ENCODE measurements at regions not wholly inside any gene's neighbourhood (a gene's known extent, or its start where the extent isn't known, plus 50 kb on each side); places are given as distances from the start of the nearest gene placed in this dataset.

DNA sequence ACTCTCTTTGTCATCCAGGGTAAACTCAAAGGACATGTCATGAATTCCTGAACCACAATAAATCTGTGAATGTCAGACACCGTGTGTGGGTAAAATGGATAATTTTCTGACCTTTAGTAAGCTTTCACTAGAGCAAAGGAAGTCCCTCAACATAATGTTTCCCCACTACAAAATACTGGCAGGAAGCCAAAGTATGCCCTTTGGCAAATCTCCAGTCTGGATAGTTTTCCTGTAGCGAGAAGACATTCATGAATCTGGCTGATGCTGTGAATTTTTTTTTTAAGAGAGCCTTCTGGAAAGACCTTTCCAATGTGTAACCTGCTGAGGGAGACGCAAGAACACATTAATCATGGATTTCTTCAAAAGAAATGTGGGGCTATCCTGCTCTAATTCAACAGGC is 389.6 kb upstream of the DDHD1 start:
- H3K4me3 Mint-ChIP-seq, result no peak overlapping the region
- no peaks in the 10 kb centered on the region for H3K4me1 ChIP-seq (ENCODE audit: insufficient read depth, low read length)
- H3K79me2 ChIP-seq (ENCODE audit: insufficient read depth, low read length), result no peaks in the 10 kb centered on the region
- no peaks in the 10 kb centered on the region; a peak in 2 of 5 replicates for H3K9me3 Mint-ChIP-seq
- H3K4ac ChIP-seq (ENCODE audit: low read depth, low read length), result no peak overlapping the region
- H4K20me1 ChIP-seq (ENCODE audit: control insufficient read depth, insufficient read depth, insufficient read length), result no peaks in the 10 kb centered on the region
- no peak overlapping the region for H4K5ac ChIP-seq (ENCODE audit: insufficient read length, low read depth, low read length)
- no peak overlapping the region for H2AK5ac ChIP-seq (ENCODE audit: insufficient read length, low read length)
- no peak overlapping the region for H4K8ac ChIP-seq (replicated peaks; ENCODE audit: insufficient read length, low read depth, low read length)
- no peak overlapping the region for H4K91ac ChIP-seq (ENCODE audit: insufficient read length, low read depth, low read length)
- no peak overlapping the region for H3K18ac ChIP-seq (ENCODE audit: insufficient read length, low read depth, low read length)
- H2BK20ac ChIP-seq (ENCODE audit: low read depth, low read length, poor library complexity, severe bottlenecking), result no peak overlapping the region
- H2BK15ac ChIP-seq (ENCODE audit: low read depth, low read length), result no peak overlapping the region
- H3K56ac ChIP-seq (ENCODE audit: insufficient read length, low read depth, low read length), result no peak overlapping the region
- TF ChIP-seq, protein P1, sequence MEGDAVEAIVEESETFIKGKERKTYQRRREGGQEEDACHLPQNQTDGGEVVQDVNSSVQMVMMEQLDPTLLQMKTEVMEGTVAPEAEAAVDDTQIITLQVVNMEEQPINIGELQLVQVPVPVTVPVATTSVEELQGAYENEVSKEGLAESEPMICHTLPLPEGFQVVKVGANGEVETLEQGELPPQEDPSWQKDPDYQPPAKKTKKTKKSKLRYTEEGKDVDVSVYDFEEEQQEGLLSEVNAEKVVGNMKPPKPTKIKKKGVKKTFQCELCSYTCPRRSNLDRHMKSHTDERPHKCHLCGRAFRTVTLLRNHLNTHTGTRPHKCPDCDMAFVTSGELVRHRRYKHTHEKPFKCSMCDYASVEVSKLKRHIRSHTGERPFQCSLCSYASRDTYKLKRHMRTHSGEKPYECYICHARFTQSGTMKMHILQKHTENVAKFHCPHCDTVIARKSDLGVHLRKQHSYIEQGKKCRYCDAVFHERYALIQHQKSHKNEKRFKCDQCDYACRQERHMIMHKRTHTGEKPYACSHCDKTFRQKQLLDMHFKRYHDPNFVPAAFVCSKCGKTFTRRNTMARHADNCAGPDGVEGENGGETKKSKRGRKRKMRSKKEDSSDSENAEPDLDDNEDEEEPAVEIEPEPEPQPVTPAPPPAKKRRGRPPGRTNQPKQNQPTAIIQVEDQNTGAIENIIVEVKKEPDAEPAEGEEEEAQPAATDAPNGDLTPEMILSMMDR (conservative IDR thresholded peaks at IDR 0.05), result no peak
- peaks cover 9 to 12% of the 10 kb centered on the region in 2 experiments for H3K4me1 Mint-ChIP-seq
- no peaks in the 10 kb centered on the region for H3K9me3 ChIP-seq (ENCODE audit: control insufficient read depth, low read depth, low read length)
- peaks cover 3% of the 10 kb centered on the region; the same call in 1 of the 2 replicates for H3K27me3 Mint-ChIP-seq (ENCODE audit: low read depth)
- H3K14ac ChIP-seq (ENCODE audit: insufficient read depth, low read length), result no peak overlapping the region
- H3K27me3 ChIP-seq (ENCODE audit: insufficient read depth, low read length), result no peaks in the 10 kb centered on the region
- WGBS (ENCODE audit: extremely low coverage, insufficient read length, low lambda C conversion rate), result no CpG with 5 or more reads among the region's 3 CpGs
- H3K23me2 ChIP-seq (ENCODE audit: insufficient read length, low read depth, low read length, poor library complexity, severe bottlenecking), result no peaks in the 10 kb centered on the region
- no peak overlapping the region for H3K9ac ChIP-seq (ENCODE audit: extremely low read depth, insufficient read length, low read length)
- H2BK5ac ChIP-seq (ENCODE audit: insufficient read length, low read length), result no peak overlapping the region
- no peak overlapping the region for H3K4me2 ChIP-seq (ENCODE audit: insufficient read depth, insufficient read length, low read length)
- no peak overlapping the region; a peak in 1 of 7 replicates for H3K27ac Mint-ChIP-seq
- H3K36me3 Mint-ChIP-seq (ENCODE audit: insufficient read depth in 1 of 3, low read depth in 3 of 3), result no peaks in the 10 kb centered on the region
- no peak overlapping the region for H3K27ac ChIP-seq (ENCODE audit: insufficient read length, low read depth, low read length)
- no peaks in the 10 kb centered on the region for H3K79me1 ChIP-seq (ENCODE audit: insufficient read depth, low read depth, low read length, poor library complexity, severe bottlenecking)
- no peak overlapping the region for H2AFZ ChIP-seq (ENCODE audit: low read length)
- DNase-seq, result no peak
- no peak overlapping the region for H2BK12ac ChIP-seq (ENCODE audit: insufficient read length, low read depth, low read length)
- no peak overlapping the region for H3K23ac ChIP-seq (ENCODE audit: insufficient read length, low read depth, low read length)
- H3T11ph ChIP-seq (ENCODE audit: low read length), result no peak overlapping the region
- H2BK120ac ChIP-seq (ENCODE audit: low read depth, low read length, poor library complexity, severe bottlenecking), result no peak overlapping the region
